ENCODE measurements at regions not wholly inside any gene's neighbourhood (a gene's known extent, or its start where the extent isn't known, plus 50 kb on each side); places are given as distances from the start of the nearest gene placed in this dataset.

DNA sequence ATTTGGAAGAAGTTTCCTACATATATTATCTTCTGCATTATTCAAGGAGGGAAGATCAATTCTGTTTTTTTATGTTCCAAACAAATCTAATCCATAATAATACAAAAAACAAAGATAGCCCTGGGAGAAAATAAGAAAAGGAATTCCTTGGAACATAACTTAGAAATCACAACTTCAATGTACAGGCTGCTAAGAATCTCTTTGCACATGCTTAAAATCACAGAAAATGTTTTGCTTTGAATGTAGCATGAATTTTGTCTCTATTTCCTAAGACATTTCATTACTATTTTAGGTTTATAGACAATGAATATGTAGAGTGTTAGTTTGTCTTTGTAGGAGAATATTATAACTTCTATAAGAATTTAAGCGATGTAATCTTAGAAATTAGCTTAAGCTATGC lies 700.1 kb downstream of the RNF144B start:
- Histone ChIP-seq H3K9me3 (ENCODE audit: low read length) (no peaks in the 10 kb centered on the region), H3K27ac (ENCODE audit: low read length) (no peak overlapping the region), H3K27me3 (ENCODE audit: insufficient read depth, low read depth, low read length) (no peaks in the 10 kb centered on the region), H3K4me3 (ENCODE audit: low read length) (no peak overlapping the region), H3K4me2 (ENCODE audit: low read length) (no peak overlapping the region), H3F3A (ENCODE audit: insufficient read depth, low read length, poor library complexity, severe bottlenecking) (no peaks in the 10 kb centered on the region), H3K9me2 (ENCODE audit: insufficient read depth, low read length) (no peaks in the 10 kb centered on the region), H2AFZ (ENCODE audit: low read depth, low read length) (no peak overlapping the region), H4K20me1 (ENCODE audit: insufficient read depth) (no peaks in the 10 kb centered on the region), H3K9ac (ENCODE audit: low read length) (no peak overlapping the region), H3K79me2 (replicated peaks; ENCODE audit: insufficient read depth, low read length) (no peaks in the 10 kb centered on the region), H3K36me3 (ENCODE audit: insufficient read depth, low read length) (no peaks in the 10 kb centered on the region)
- TF ChIP-seq REST (IDR thresholded peaks at IDR 0.05; ENCODE audit: borderline replicate concordance), result no peak
- TF ChIP-seq SMC3 (conservative IDR thresholded peaks at IDR 0.05; ENCODE audit: poor library complexity), result no peak
- TF ChIP-seq EZH2 (IDR thresholded peaks at IDR 0.05; ENCODE audit: borderline replicate concordance, insufficient read depth, low read length, poor library complexity, severe bottlenecking), result no peak
- TF ChIP-seq RAD21 (conservative IDR thresholded peaks at IDR 0.05), result no peak
- no peak for TF ChIP-seq POLR2AphosphoS5 (IDR thresholded peaks at IDR 0.05)
- no peak for TF ChIP-seq MXI1 (conservative IDR thresholded peaks at IDR 0.05; ENCODE audit: poor library complexity, severe bottlenecking)
- TF ChIP-seq EP300 (conservative IDR thresholded peaks at IDR 0.05; ENCODE audit: poor library complexity, severe bottlenecking), result no peak
- TF ChIP-seq TAF1 (IDR thresholded peaks at IDR 0.05; ENCODE audit: low read depth), result no peak

GRCh38 chr6:19087897-19088296 lies 700.7 kb downstream of the RNF144B start:
- TF ChIP-seq TAF1 (IDR thresholded peaks at IDR 0.05; ENCODE audit: low read depth) (no peak), REST (IDR thresholded peaks at IDR 0.05; ENCODE audit: borderline replicate concordance) (no peak), MXI1 (conservative IDR thresholded peaks at IDR 0.05; ENCODE audit: poor library complexity, severe bottlenecking) (no peak), SMC3 (conservative IDR thresholded peaks at IDR 0.05; ENCODE audit: poor library complexity) (no peak), POLR2AphosphoS5 (IDR thresholded peaks at IDR 0.05) (no peak), RAD21 (conservative IDR thresholded peaks at IDR 0.05) (no peak), EZH2 (IDR thresholded peaks at IDR 0.05; ENCODE audit: borderline replicate concordance, insufficient read depth, low read length, poor library complexity, severe bottlenecking) (no peak), EP300 (conservative IDR thresholded peaks at IDR 0.05; ENCODE audit: poor library complexity, severe bottlenecking) (no peak)
- TF ChIP-seq, protein P1, sequence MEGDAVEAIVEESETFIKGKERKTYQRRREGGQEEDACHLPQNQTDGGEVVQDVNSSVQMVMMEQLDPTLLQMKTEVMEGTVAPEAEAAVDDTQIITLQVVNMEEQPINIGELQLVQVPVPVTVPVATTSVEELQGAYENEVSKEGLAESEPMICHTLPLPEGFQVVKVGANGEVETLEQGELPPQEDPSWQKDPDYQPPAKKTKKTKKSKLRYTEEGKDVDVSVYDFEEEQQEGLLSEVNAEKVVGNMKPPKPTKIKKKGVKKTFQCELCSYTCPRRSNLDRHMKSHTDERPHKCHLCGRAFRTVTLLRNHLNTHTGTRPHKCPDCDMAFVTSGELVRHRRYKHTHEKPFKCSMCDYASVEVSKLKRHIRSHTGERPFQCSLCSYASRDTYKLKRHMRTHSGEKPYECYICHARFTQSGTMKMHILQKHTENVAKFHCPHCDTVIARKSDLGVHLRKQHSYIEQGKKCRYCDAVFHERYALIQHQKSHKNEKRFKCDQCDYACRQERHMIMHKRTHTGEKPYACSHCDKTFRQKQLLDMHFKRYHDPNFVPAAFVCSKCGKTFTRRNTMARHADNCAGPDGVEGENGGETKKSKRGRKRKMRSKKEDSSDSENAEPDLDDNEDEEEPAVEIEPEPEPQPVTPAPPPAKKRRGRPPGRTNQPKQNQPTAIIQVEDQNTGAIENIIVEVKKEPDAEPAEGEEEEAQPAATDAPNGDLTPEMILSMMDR (IDR thresholded peaks at IDR 0.05; ENCODE audit: poor library complexity, severe bottlenecking), result no peak
- H3K79me2 ChIP-seq (replicated peaks; ENCODE audit: insufficient read depth, low read length), result no peaks in the 10 kb centered on the region
- no peaks in the 10 kb centered on the region for H3K27me3 ChIP-seq (ENCODE audit: insufficient read depth, low read depth, low read length)
- no peaks in the 10 kb centered on the region for H4K20me1 ChIP-seq (ENCODE audit: insufficient read depth)
- H3K9me2 ChIP-seq (ENCODE audit: insufficient read depth, low read length), result no peaks in the 10 kb centered on the region
- H3F3A ChIP-seq (ENCODE audit: insufficient read depth, low read length, poor library complexity, severe bottlenecking), result no peaks in the 10 kb centered on the region
- H3K9ac ChIP-seq (ENCODE audit: low read length), result no peak overlapping the region
- H2AFZ ChIP-seq (ENCODE audit: low read depth, low read length), result no peak overlapping the region
- H3K4me3 ChIP-seq (ENCODE audit: low read length), result no peak overlapping the region
- no peaks in the 10 kb centered on the region for H3K36me3 ChIP-seq (ENCODE audit: insufficient read depth, low read length)
- no peaks in the 10 kb centered on the region for H3K9me3 ChIP-seq (ENCODE audit: low read length)
- no peak overlapping the region for H3K27ac ChIP-seq (ENCODE audit: low read length)
- no peak overlapping the region for H3K4me2 ChIP-seq (ENCODE audit: low read length)
